ENCODE measurements at regions not wholly inside any gene's neighbourhood (a gene's known extent, or its start where the extent isn't known, plus 50 kb on each side); places are given as distances from the start of the nearest gene placed in this dataset.

DNA sequence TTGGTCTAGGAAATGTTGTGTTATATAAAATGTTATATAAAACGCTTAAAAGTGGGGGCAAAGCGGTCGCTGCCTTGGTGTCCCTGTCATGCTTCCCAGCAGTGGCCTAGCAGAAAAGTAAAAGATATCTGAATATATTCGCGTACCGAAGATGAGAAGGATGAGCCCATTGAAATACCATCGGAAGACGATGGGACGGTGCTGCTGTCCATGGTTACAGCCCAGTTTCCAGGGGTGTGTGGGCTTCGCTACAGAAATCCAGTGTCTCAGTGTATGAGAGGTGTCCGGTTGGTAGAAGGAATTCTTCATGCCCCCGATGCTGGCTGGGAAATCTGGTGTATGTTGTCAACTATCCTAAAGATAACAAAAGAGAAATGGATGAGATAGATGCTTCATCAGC lies 110.9 kb upstream of the DIAPH3 start:
- H2AFZ ChIP-seq (ENCODE audit: low read length), result no peak overlapping the region
- H3K27me3 Mint-ChIP-seq (ENCODE audit: low read depth), result no peaks in the 10 kb centered on the region

More for the DNA sequence above, 110.9 kb upstream of the DIAPH3 start:
- H3K14ac ChIP-seq (ENCODE audit: insufficient read depth, low read length), result no peak overlapping the region
- no peak overlapping the region for H3K56ac ChIP-seq (ENCODE audit: insufficient read length, low read depth, low read length)
- TF ChIP-seq, protein P1, sequence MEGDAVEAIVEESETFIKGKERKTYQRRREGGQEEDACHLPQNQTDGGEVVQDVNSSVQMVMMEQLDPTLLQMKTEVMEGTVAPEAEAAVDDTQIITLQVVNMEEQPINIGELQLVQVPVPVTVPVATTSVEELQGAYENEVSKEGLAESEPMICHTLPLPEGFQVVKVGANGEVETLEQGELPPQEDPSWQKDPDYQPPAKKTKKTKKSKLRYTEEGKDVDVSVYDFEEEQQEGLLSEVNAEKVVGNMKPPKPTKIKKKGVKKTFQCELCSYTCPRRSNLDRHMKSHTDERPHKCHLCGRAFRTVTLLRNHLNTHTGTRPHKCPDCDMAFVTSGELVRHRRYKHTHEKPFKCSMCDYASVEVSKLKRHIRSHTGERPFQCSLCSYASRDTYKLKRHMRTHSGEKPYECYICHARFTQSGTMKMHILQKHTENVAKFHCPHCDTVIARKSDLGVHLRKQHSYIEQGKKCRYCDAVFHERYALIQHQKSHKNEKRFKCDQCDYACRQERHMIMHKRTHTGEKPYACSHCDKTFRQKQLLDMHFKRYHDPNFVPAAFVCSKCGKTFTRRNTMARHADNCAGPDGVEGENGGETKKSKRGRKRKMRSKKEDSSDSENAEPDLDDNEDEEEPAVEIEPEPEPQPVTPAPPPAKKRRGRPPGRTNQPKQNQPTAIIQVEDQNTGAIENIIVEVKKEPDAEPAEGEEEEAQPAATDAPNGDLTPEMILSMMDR (conservative IDR thresholded peaks at IDR 0.05), result no peak
- H4K91ac ChIP-seq (ENCODE audit: insufficient read length, low read depth, low read length), result no peak overlapping the region
- H3K9me3 ChIP-seq (ENCODE audit: control insufficient read depth, low read depth, low read length), result no peaks in the 10 kb centered on the region
- no peaks in the 10 kb centered on the region for H3K9me3 Mint-ChIP-seq
- H3T11ph ChIP-seq (ENCODE audit: low read length), result no peak overlapping the region
- H3K4me1 ChIP-seq (ENCODE audit: insufficient read depth, low read length), result no peaks in the 10 kb centered on the region; the same call in 1 of the 2 replicates
- no peak overlapping the region for H3K4ac ChIP-seq (ENCODE audit: low read depth, low read length)
- no peak overlapping the region for H4K5ac ChIP-seq (ENCODE audit: insufficient read length, low read depth, low read length)
- H2BK15ac ChIP-seq (ENCODE audit: low read depth, low read length), result no peak overlapping the region
- no peak overlapping the region for H3K18ac ChIP-seq (ENCODE audit: insufficient read length, low read depth, low read length)
- no peak for DNase-seq
- no peak overlapping the region for H3K27ac ChIP-seq (ENCODE audit: insufficient read length, low read depth, low read length)
- peaks cover 0 to 3% (median 0%) of the 10 kb centered on the region in 3 experiments; a peak in 2 of 7 replicates for H3K36me3 Mint-ChIP-seq (ENCODE audit: insufficient read depth in 1 of 3, low read depth in 3 of 3)
- no peak overlapping the region for H2BK12ac ChIP-seq (ENCODE audit: insufficient read length, low read depth, low read length)
- H2BK120ac ChIP-seq (ENCODE audit: low read depth, low read length, poor library complexity, severe bottlenecking), result no peak overlapping the region
- no peak overlapping the region for H3K23ac ChIP-seq (ENCODE audit: insufficient read length, low read depth, low read length)
- H3K4me1 Mint-ChIP-seq, result peaks cover 24 to 27% of the 10 kb centered on the region in 2 experiments
- H3K4me3 Mint-ChIP-seq, result no peak overlapping the region
- H3K4me2 ChIP-seq (ENCODE audit: insufficient read depth, insufficient read length, low read length), result no peak overlapping the region
- H3K9ac ChIP-seq (ENCODE audit: extremely low read depth, insufficient read length, low read length), result no peak overlapping the region
- H4K20me1 ChIP-seq (ENCODE audit: control insufficient read depth, insufficient read depth, insufficient read length), result no peaks in the 10 kb centered on the region
- H3K79me2 ChIP-seq (ENCODE audit: insufficient read depth, low read length), result no peaks in the 10 kb centered on the region
- H3K27ac Mint-ChIP-seq, result no peak overlapping the region; a peak in 1 of 7 replicates
- no peaks in the 10 kb centered on the region for H3K27me3 ChIP-seq (ENCODE audit: insufficient read depth, low read length)
- H2BK5ac ChIP-seq (ENCODE audit: insufficient read length, low read length), result no peak overlapping the region
- H3K23me2 ChIP-seq (ENCODE audit: insufficient read length, low read depth, low read length, poor library complexity, severe bottlenecking), result no peaks in the 10 kb centered on the region
- H3K79me1 ChIP-seq (ENCODE audit: insufficient read depth, low read depth, low read length, poor library complexity, severe bottlenecking), result no peaks in the 10 kb centered on the region
- no CpG with 5 or more reads among the region's 12 CpGs for WGBS (ENCODE audit: extremely low coverage, insufficient read length, low lambda C conversion rate)
- H2BK20ac ChIP-seq (ENCODE audit: low read depth, low read length, poor library complexity, severe bottlenecking), result no peak overlapping the region
- H2AK5ac ChIP-seq (ENCODE audit: insufficient read length, low read length), result no peak overlapping the region
- H4K8ac ChIP-seq (replicated peaks; ENCODE audit: insufficient read length, low read depth, low read length), result no peak overlapping the region

Measured in H9 (cell line).